Astrocyte (in vitro differentiated cells and primary cell): ENCODE measurements at regions not wholly inside any gene's neighbourhood (a gene's known extent, or its start where the extent isn't known, plus 50 kb on each side); places are given as distances from the start of the nearest gene placed in this dataset.

Experiments
- CTCF ChIP-seq: IDR thresholded peaks from 2 replicates; pipeline ENCODE4 v1.5.1; 2011; ENCODE audit warnings: low read depth, mild to moderate bottlenecking, inconsistent platforms, low read length, moderate library complexity; ENCODE audit not compliant: insufficient read depth
- EZH2 ChIP-seq: IDR thresholded peaks from 2 replicates; pipeline ENCODE4 v1.6.1; 2012; ENCODE audit warnings: mild to moderate bottlenecking, low read length, inconsistent platforms; ENCODE audit not compliant: insufficient read depth

- TF ChIP-seq CTCF (peak; percentile 23), EZH2 (no peak)
Observed at GRCh38 chr2:45173513-45173912, 164.3 kb upstream of the SIX2 start.
